ENCODE measurements at regions not wholly inside any gene's neighbourhood (a gene's known extent, or its start where the extent isn't known, plus 50 kb on each side); places are given as distances from the start of the nearest gene placed in this dataset.

DNA sequence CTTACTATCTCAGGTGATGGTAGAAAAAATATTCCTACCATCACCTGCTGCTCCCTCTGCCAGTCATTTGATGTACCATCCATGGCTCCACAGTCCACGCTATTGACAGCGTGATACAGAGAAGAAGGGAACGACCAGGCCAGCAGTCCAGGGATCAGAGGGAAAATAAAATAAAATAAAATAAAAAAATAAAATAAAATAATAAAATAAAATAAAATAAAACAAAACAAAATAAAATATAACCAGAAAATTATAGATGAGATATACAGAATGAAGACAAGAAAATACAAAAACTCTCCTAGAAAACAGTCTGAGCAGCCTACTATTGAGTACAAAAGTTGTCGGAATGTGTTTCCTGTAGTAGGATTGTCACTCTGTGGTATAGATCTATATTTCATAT is 619.4 kb upstream of the TMPRSS15 start:
- TF ChIP-seq POLR2A (IDR thresholded peaks at IDR 0.05; ENCODE audit: low read depth) (no peak), EP300 (IDR thresholded peaks at IDR 0.05) (no peak), POLR2AphosphoS5 (IDR thresholded peaks at IDR 0.05) (no peak)
- TF ChIP-seq, protein P1, sequence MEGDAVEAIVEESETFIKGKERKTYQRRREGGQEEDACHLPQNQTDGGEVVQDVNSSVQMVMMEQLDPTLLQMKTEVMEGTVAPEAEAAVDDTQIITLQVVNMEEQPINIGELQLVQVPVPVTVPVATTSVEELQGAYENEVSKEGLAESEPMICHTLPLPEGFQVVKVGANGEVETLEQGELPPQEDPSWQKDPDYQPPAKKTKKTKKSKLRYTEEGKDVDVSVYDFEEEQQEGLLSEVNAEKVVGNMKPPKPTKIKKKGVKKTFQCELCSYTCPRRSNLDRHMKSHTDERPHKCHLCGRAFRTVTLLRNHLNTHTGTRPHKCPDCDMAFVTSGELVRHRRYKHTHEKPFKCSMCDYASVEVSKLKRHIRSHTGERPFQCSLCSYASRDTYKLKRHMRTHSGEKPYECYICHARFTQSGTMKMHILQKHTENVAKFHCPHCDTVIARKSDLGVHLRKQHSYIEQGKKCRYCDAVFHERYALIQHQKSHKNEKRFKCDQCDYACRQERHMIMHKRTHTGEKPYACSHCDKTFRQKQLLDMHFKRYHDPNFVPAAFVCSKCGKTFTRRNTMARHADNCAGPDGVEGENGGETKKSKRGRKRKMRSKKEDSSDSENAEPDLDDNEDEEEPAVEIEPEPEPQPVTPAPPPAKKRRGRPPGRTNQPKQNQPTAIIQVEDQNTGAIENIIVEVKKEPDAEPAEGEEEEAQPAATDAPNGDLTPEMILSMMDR (IDR thresholded peaks at IDR 0.05): no peak
